ENCODE measurements at regions not wholly inside any gene's neighbourhood (a gene's known extent, or its start where the extent isn't known, plus 50 kb on each side); places are given as distances from the start of the nearest gene placed in this dataset.

- H3K4me3 ChIP-seq (replicated peaks in 1 of 4; ENCODE audit: control extremely low read depth in 1 of 4, insufficient read depth in 1 of 4, low read depth in 3 of 4, low read length in 4 of 4) = no peak overlapping the region
- H4K20me1 ChIP-seq (ENCODE audit: control insufficient read depth, extremely low read depth, insufficient read depth, low read length) = no peaks in the 10 kb centered on the region
- no peaks in the 10 kb centered on the region for H3K36me3 ChIP-seq (ENCODE audit: control insufficient read depth, insufficient read depth, low read length)
- no peaks in the 10 kb centered on the region for H3K79me2 ChIP-seq (ENCODE audit: control insufficient read depth, insufficient read depth, low read length)
- no peak for TF ChIP-seq EZH2 (IDR thresholded peaks at IDR 0.05; ENCODE audit: low read length, missing control alignments)
- no peak for TF ChIP-seq CTCF (conservative IDR thresholded peaks at IDR 0.05 in 1 of 2, IDR thresholded peaks at IDR 0.05 in 1 of 2; ENCODE audit: low read depth in 1 of 2, low read length in 2 of 2)
- H3K4me1 ChIP-seq (ENCODE audit: control insufficient read depth, extremely low read depth, insufficient read depth, low read length) = peaks cover 3% of the 10 kb centered on the region
- H3K9ac ChIP-seq (ENCODE audit: insufficient read depth, low read length) = no peak overlapping the region
- no peak overlapping the region for H3K4me2 ChIP-seq (ENCODE audit: extremely low read depth, insufficient read depth, low read length)
- no peak overlapping the region for H2AFZ ChIP-seq (ENCODE audit: low read length)
- no peaks in the 10 kb centered on the region for H3K9me3 ChIP-seq (ENCODE audit: control insufficient read depth, insufficient read depth, low read depth, low read length)
- H3K27me3 ChIP-seq (ENCODE audit: control insufficient read depth, insufficient read depth, low read length) = no peaks in the 10 kb centered on the region
- DNase-seq (ENCODE audit: low read depth in 2 of 2) = peak in 1 of 2 donors; percentile 55
- no peak overlapping the region for H3K27ac ChIP-seq (ENCODE audit: insufficient read depth, low read length)
Measured at GRCh38 chr13:106118050-106118449, 417.4 kb downstream of the EFNB2 start.

GRCh38 chr13:106117640-106118039 is 417.8 kb downstream of the EFNB2 start:
- Histone ChIP-seq H3K9me3 (ENCODE audit: control insufficient read depth, insufficient read depth, low read depth, low read length) (no peaks in the 10 kb centered on the region), H3K4me2 (ENCODE audit: extremely low read depth, insufficient read depth, low read length) (no peak overlapping the region), H3K4me3 (replicated peaks in 1 of 4; ENCODE audit: control extremely low read depth in 1 of 4, insufficient read depth in 1 of 4, low read depth in 3 of 4, low read length in 4 of 4) (no peak overlapping the region), H3K9ac (ENCODE audit: insufficient read depth, low read length) (no peak overlapping the region), H3K79me2 (ENCODE audit: control insufficient read depth, insufficient read depth, low read length) (no peaks in the 10 kb centered on the region), H3K4me1 (ENCODE audit: control insufficient read depth, extremely low read depth, insufficient read depth, low read length) (peaks cover 3% of the 10 kb centered on the region), H3K36me3 (ENCODE audit: control insufficient read depth, insufficient read depth, low read length) (no peaks in the 10 kb centered on the region), H3K27me3 (ENCODE audit: control insufficient read depth, insufficient read depth, low read length) (no peaks in the 10 kb centered on the region), H3K27ac (ENCODE audit: insufficient read depth, low read length) (no peak overlapping the region), H4K20me1 (ENCODE audit: control insufficient read depth, extremely low read depth, insufficient read depth, low read length) (no peaks in the 10 kb centered on the region), H2AFZ (ENCODE audit: low read length) (no peak overlapping the region)
- no peak for TF ChIP-seq EZH2 (IDR thresholded peaks at IDR 0.05; ENCODE audit: low read length, missing control alignments)
- no peak for DNase-seq (ENCODE audit: low read depth in 2 of 2)

GRCh38 chr13:106117035-106117434 is 418.4 kb downstream of the EFNB2 start:
- Histone ChIP-seq H3K4me3 (replicated peaks in 1 of 4; ENCODE audit: control extremely low read depth in 1 of 4, insufficient read depth in 1 of 4, low read depth in 3 of 4, low read length in 4 of 4) (no peak overlapping the region), H3K27ac (ENCODE audit: insufficient read depth, low read length) (no peak overlapping the region), H3K27me3 (ENCODE audit: control insufficient read depth, insufficient read depth, low read length) (no peaks in the 10 kb centered on the region), H4K20me1 (ENCODE audit: control insufficient read depth, extremely low read depth, insufficient read depth, low read length) (no peaks in the 10 kb centered on the region), H3K36me3 (ENCODE audit: control insufficient read depth, insufficient read depth, low read length) (no peaks in the 10 kb centered on the region), H3K9ac (ENCODE audit: insufficient read depth, low read length) (no peak overlapping the region), H3K4me2 (ENCODE audit: extremely low read depth, insufficient read depth, low read length) (no peak overlapping the region), H2AFZ (ENCODE audit: low read length) (no peak overlapping the region), H3K4me1 (ENCODE audit: control insufficient read depth, extremely low read depth, insufficient read depth, low read length) (peaks cover 3% of the 10 kb centered on the region), H3K9me3 (ENCODE audit: control insufficient read depth, insufficient read depth, low read depth, low read length) (no peaks in the 10 kb centered on the region), H3K79me2 (ENCODE audit: control insufficient read depth, insufficient read depth, low read length) (no peaks in the 10 kb centered on the region)
- peak; percentile 64 to 74 for DNase-seq (ENCODE audit: low read depth in 2 of 2)
- TF ChIP-seq CTCF (conservative IDR thresholded peaks at IDR 0.05 in 1 of 2, IDR thresholded peaks at IDR 0.05 in 1 of 2; ENCODE audit: low read depth in 1 of 2, low read length in 2 of 2) (no peak), EZH2 (IDR thresholded peaks at IDR 0.05; ENCODE audit: low read length, missing control alignments) (no peak)
